Epithelial cell of esophagus (primary cell): ENCODE measurements at regions not wholly inside any gene's neighbourhood (a gene's known extent, or its start where the extent isn't known, plus 50 kb on each side); places are given as distances from the start of the nearest gene placed in this dataset.
A peak's percentile ranks its signal among the peaks of the same experiment; 100 is the strongest.

ENCODE experiments used
- DNase-seq: peaks from one replicate; pipeline ENCODE4 v3.0.0; 2010; ENCODE audit warnings: low read depth
- H3K4me3 ChIP-seq: 2 replicates; pipeline ENCODE4 v1.5.1; 2011; ENCODE audit warnings: mild to moderate bottlenecking, low read length, control low read depth
- TF ChIP-seq, protein P1 (sequence below): IDR thresholded peaks from 2 replicates; pipeline ENCODE4 v1.5.1; 2011; ENCODE audit warnings: low read depth, mild to moderate bottlenecking, low read length, control low read depth, inconsistent platforms; ENCODE audit not compliant: insufficient read depth; ENCODE audit errors: missing control alignments

GRCh38 chrX:10798041-10798440 is 177.7 kb upstream of the MID1 start:
- no peak for DNase-seq
- TF ChIP-seq, protein P1, sequence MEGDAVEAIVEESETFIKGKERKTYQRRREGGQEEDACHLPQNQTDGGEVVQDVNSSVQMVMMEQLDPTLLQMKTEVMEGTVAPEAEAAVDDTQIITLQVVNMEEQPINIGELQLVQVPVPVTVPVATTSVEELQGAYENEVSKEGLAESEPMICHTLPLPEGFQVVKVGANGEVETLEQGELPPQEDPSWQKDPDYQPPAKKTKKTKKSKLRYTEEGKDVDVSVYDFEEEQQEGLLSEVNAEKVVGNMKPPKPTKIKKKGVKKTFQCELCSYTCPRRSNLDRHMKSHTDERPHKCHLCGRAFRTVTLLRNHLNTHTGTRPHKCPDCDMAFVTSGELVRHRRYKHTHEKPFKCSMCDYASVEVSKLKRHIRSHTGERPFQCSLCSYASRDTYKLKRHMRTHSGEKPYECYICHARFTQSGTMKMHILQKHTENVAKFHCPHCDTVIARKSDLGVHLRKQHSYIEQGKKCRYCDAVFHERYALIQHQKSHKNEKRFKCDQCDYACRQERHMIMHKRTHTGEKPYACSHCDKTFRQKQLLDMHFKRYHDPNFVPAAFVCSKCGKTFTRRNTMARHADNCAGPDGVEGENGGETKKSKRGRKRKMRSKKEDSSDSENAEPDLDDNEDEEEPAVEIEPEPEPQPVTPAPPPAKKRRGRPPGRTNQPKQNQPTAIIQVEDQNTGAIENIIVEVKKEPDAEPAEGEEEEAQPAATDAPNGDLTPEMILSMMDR, result no peak
- H3K4me3 ChIP-seq, result no peak overlapping the region

DNA sequence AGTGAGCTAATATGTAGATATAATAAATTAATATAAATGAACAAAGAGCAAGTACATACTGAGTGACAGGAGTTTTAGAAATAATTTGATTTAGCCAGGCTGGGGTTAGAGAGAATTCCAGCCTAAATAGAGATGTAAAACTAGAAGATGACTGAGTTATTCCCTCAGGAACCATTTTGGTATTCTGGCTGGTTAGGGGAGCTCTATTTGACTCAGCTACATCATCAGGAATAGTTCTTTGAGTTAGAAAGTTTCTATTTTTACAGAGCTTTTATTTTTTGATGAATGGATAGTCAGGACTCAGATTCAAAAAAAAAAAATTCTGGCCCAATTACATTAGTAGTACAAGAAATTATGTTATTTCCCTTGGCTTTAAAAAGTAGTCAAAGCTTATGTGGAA is 180.4 kb upstream of the MID1 start:
- H3K4me3 ChIP-seq, result no peak overlapping the region
- TF ChIP-seq, protein P1, result no peak
- DNase-seq, result no peak

- no peak overlapping the region for H3K4me3 ChIP-seq
- TF ChIP-seq, protein P1, result no peak
- DNase-seq, result no peak
Measured at GRCh38 chrX:10811111-10811510, 190.7 kb upstream of the MID1 start.

DNA sequence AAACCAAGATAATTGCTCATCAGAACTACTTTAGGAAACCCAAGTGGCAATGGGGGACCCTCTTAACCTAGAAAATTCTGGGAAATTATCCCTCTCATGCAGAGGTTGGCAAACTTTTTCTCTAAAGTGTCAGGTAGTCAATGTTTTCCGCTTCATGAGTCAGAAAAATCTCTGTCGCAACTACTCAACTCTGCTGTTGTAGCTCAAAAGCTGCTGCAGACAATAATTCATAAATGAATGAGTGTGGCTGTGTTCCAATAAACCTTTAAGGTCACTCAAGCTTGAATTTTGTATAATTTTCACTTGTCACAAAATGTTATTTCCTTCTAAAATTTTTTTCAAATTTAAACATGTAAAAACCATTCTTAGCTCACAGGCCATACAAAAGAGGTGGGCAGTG is 193.4 kb upstream of the MID1 start:
- TF ChIP-seq, protein P1, result no peak
- DNase-seq, result peak; percentile 29

DNA sequence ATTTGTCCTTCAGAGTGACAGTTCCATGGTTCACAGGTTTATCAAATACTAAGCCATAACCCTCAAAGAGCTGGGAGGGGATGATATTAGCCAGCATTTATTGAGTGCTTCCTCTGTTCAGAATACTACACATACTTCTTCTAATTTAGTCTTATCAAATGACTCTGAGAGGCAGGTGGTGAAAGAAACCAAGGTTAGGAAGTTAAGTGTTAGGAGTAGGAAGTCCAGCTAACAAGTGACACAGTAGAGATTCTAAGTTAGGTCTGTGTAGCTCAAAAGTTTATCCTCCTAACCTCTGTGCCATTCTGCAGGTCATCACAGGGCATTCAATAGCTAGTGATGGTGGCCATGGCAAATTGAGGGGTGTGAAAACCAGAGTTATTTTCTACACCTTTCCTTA is 198.3 kb upstream of the MID1 start:
- TF ChIP-seq, protein P1, result no peak

More for the DNA sequence above, 193.4 kb upstream of the MID1 start:
- no peak overlapping the region for H3K4me3 ChIP-seq

GRCh38 chrX:10819973-10820372 is 199.6 kb upstream of the MID1 start:
- TF ChIP-seq, protein P1, result no peak
- no peak for DNase-seq
- H3K4me3 ChIP-seq, result no peak overlapping the region

More for the DNA sequence above, 198.3 kb upstream of the MID1 start:
- H3K4me3 ChIP-seq, result no peak overlapping the region
- no peak for DNase-seq

- no peak overlapping the region for H3K4me3 ChIP-seq
- TF ChIP-seq, protein P1, result no peak
- no peak for DNase-seq
Measured at GRCh38 chrX:10821293-10821692, 200.9 kb upstream of the MID1 start.
